ENCODE measurements at regions not wholly inside any gene's neighbourhood (a gene's known extent, or its start where the extent isn't known, plus 50 kb on each side); places are given as distances from the start of the nearest gene placed in this dataset.

DNA sequence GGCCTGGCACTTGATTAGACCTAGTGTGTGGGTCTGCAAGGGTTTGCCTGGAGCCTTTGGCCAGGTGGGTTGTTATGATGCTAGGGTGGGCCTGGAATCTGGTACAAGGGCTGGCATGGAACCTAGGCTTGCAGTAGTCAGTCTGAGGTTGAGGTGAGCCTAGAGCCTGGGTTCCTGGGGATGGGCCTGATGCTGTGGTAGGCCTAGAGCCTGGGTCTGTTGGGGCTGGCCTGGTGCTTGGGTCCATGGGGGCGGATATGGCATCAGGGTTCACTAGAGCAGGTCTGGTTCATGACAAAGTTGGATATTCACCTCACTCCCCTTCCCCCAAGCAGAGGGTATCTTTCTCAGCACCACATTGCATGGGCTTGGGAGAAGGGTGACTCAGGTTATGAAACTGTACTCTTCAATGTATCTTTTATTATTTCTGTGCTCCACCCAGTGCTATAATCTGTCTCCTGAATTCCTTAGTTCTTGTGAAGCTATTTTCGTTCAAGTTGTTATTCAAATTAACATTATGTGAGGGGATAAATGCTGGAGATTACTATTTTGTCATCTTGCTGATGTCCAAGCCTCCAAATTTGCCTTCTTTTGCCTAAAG is 274.4 kb downstream of the NFKBIZ start:
- Histone ChIP-seq H3K4me1 (ENCODE audit: insufficient read depth, low read length) (no peaks in the 10 kb centered on the region), H3K4me3 (ENCODE audit: low read length) (no peak overlapping the region), H3K9ac (ENCODE audit: low read depth, low read length) (no peak overlapping the region)

DNA sequence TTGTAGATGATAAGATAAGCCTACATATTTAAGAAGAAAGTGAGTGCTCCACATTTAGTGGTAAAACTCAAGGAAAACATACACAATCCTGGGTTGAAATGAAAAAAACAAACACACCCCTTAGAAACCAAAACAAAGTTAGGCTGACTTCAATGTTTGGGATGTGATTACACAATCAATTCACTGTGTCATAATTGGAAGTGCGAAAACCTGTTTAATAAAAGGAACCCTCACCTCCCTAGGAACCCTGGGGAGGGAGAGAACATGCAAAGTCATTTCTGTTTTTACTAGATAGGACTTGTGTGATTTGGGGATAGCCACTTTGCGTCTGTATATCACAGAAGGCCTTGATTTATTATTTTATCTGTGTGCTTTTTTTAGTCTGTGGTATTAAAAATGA is 275.0 kb downstream of the NFKBIZ start:
- Histone ChIP-seq H3K27ac (ENCODE audit: low read depth, low read length) (no peak overlapping the region), H3K9me3 (ENCODE audit: insufficient read depth, low read depth, low read length) (0 out of 2 replicates have a peak, but pooled peaks cover 4% of the 10 kb centered on the region), H3K4me3 (ENCODE audit: low read length) (no peak overlapping the region), H3K27me3 (ENCODE audit: insufficient read depth, low read length) (no peaks in the 10 kb centered on the region), H3K4me1 (ENCODE audit: insufficient read depth, low read length) (no peaks in the 10 kb centered on the region), H3K9ac (ENCODE audit: low read depth, low read length) (no peak overlapping the region), H3K36me3 (ENCODE audit: insufficient read depth, low read length) (no peaks in the 10 kb centered on the region)
- WGBS, result 100% methylated on average over 1 of the region's 2 CpGs

More for the DNA sequence above, 274.4 kb downstream of the NFKBIZ start:
- 100% methylated on average over 1 of the region's 2 CpGs for WGBS
- Histone ChIP-seq H3K9me3 (ENCODE audit: insufficient read depth, low read depth, low read length) (0 out of 2 replicates have a peak, but pooled peaks cover 4% of the 10 kb centered on the region), H3K36me3 (ENCODE audit: insufficient read depth, low read length) (no peaks in the 10 kb centered on the region), H3K27me3 (ENCODE audit: insufficient read depth, low read length) (no peaks in the 10 kb centered on the region), H3K27ac (ENCODE audit: low read depth, low read length) (no peak overlapping the region)

DNA sequence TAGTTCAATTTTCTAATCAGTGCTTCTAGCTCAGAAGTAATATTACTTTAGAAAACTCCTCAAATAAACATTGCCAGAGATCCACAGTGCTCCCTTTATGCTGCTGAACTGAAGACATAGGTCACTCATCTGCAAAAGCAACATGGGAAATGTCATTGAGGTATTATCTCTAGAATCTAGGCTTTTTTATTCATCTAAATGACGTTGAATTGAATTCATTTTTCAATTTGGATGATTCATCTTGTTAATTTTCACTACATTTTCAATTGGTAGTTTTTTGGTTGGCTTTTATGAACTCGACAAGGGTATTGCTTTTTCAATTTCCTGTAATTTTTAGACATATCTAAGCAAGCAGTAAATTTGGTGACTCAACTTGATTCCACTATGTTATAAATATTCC is 275.4 kb downstream of the NFKBIZ start:
- no peaks in the 10 kb centered on the region for H3K36me3 ChIP-seq (ENCODE audit: insufficient read depth, low read length)
- H3K9me3 ChIP-seq (ENCODE audit: insufficient read depth, low read depth, low read length), result 0 out of 2 replicates have a peak, but pooled peaks cover 4% of the 10 kb centered on the region
- no CpG with 5 or more reads among the region's 2 CpGs for WGBS
- no peak overlapping the region for H3K9ac ChIP-seq (ENCODE audit: low read depth, low read length)
- no peak overlapping the region for H3K4me3 ChIP-seq (ENCODE audit: low read length)
- no peak overlapping the region for H3K27ac ChIP-seq (ENCODE audit: low read depth, low read length)
- H3K4me1 ChIP-seq (ENCODE audit: insufficient read depth, low read length), result no peaks in the 10 kb centered on the region
- no peaks in the 10 kb centered on the region for H3K27me3 ChIP-seq (ENCODE audit: insufficient read depth, low read length)

DNA sequence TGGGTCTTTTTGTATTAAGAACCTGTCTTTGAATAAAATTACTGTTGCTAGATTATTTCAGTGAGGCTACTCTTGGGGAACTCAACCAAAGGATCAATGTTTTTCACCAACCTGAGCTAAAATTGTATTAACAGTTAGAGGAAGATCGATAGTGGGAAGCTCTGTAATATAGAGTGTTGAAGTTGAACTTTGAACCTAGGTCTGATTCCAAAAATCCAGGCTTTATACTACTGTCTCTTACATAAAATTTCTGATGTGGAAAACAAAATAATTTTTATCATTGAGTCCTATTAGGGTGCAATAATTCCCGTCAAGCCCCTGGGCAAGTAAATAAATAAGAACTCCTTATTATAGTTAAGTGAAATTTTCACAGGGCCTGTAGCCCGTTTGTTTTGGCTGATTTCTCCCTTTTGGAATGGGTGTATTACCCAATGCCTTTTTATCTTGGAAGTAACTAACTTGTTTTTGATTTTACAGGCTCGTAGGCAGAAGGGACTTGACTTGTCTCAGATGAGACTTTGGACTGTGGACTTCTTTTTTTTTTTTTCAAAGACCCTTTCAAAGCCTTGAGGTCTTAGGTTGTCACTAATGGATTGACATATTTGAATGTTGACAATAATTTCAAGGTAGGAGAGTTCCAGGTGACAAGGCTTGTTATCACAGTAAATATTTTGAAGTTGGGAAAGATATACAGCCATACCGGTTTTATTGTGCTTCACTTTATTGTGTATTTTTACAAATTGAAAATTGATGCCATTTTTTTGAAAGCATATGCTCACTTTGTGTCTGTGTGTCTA is 276.1 kb downstream of the NFKBIZ start:
- WGBS, result 89% methylated on average over 3 of the region's 5 CpGs
- H3K27ac ChIP-seq (ENCODE audit: low read depth, low read length), result no peak overlapping the region
- no peak overlapping the region for H3K4me3 ChIP-seq (ENCODE audit: low read length)

DNA sequence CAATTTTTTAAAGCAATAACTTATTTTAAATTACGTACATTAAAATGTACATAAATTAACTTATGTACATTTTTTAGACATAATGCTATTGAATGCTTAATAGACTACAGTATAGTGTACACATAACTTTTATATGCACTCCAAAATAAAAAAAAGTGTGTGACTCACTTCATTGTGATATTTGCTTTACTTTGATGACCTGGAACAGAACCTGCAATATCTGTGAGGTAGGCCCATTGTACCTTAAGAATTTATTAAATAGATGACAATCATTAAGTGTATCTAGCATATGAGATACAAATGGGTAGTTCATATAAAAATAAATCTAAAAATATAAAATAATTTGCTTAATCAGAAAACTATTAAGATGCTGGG is 276.7 kb downstream of the NFKBIZ start:
- H3K36me3 ChIP-seq (ENCODE audit: insufficient read depth, low read length), result no peaks in the 10 kb centered on the region
- H3K4me3 ChIP-seq (ENCODE audit: low read length), result no peak overlapping the region
- WGBS, result no CpG with 5 or more reads among the region's 1 CpG
- no peak overlapping the region for H3K9ac ChIP-seq (ENCODE audit: low read depth, low read length)
- no peaks in the 10 kb centered on the region for H3K27me3 ChIP-seq (ENCODE audit: insufficient read depth, low read length)
- H3K9me3 ChIP-seq (ENCODE audit: insufficient read depth, low read depth, low read length), result 0 out of 2 replicates have a peak, but pooled peaks cover 4% of the 10 kb centered on the region
- H3K4me1 ChIP-seq (ENCODE audit: insufficient read depth, low read length), result no peaks in the 10 kb centered on the region
- H3K27ac ChIP-seq (ENCODE audit: low read depth, low read length), result no peak overlapping the region

More for the DNA sequence above, 276.1 kb downstream of the NFKBIZ start:
- Histone ChIP-seq H3K4me1 (ENCODE audit: insufficient read depth, low read length) (no peaks in the 10 kb centered on the region), H3K27me3 (ENCODE audit: insufficient read depth, low read length) (no peaks in the 10 kb centered on the region), H3K9ac (ENCODE audit: low read depth, low read length) (no peak overlapping the region), H3K9me3 (ENCODE audit: insufficient read depth, low read depth, low read length) (0 out of 2 replicates have a peak, but pooled peaks cover 4% of the 10 kb centered on the region), H3K36me3 (ENCODE audit: insufficient read depth, low read length) (no peaks in the 10 kb centered on the region)

DNA sequence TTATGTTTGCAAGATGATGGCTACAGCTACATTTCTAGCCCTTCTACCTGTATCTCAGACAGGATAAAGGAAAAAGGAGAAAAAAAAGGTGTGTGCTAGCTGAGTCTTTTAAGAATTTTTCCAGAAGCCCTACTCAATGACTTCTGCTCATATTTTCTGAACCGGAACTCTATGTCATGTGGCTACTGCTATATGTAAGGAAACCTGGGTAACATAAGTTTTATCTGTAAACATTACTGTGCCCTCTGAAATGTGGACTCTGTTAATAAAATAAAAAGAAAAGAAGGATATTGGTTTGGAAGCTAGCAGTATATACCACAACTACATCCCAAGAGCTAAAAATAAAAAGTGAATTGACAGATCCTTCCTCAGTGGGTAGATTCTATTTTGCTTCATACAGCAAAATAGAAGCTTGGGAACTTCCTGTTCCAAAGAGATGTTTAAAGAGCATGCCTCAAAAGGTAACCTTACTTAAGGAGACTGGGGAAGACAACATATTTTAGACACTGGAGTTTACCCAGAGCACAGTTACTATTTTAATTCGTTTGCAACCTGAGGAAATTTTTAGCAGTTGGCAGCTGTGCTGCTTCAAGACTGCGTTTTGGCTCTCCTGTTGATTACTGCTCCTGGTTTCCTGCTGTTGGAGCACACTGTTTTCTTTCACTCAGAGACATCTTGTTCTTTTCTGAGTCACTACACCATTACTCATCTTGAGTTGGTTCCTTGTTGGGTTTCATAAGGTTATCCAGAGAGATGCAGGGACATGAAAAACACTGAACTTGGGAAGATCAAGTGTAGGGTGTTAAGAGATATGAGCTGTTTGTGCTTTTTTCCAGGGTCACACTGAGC is 280.7 kb downstream of the NFKBIZ start:
- Histone ChIP-seq H3K9me3 (ENCODE audit: insufficient read depth, low read depth, low read length) (no peaks in the 10 kb centered on the region), H3K36me3 (ENCODE audit: insufficient read depth, low read length) (no peaks in the 10 kb centered on the region), H3K27me3 (ENCODE audit: insufficient read depth, low read length) (no peaks in the 10 kb centered on the region), H3K4me1 (ENCODE audit: insufficient read depth, low read length) (no peaks in the 10 kb centered on the region), H3K27ac (ENCODE audit: low read depth, low read length) (no peak overlapping the region), H3K4me3 (ENCODE audit: low read length) (no peak overlapping the region), H3K9ac (ENCODE audit: low read depth, low read length) (no peak overlapping the region)
- WGBS, result 87% methylated on average over 3 of the region's 3 CpGs

DNA sequence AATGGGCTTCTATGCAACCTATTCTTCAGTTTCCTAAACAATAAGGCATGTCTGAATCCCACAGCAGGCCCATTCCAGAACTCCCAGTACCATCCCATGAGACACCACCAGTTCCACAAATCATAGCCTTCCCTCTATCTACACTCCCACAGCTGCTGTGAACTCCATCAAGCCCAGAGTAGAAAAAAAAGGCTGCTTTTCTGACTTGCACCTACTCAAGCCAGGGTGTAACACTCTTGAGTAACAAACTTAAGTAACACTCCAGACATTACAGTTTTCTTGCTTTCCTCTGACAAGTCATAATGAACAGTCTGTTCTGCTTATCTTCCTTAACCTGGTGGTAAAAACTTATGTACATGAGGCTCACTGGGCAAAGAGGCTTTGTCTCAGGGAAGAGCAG is 283.1 kb downstream of the NFKBIZ start:
- Histone ChIP-seq H3K4me3 (ENCODE audit: low read length) (no peak overlapping the region), H3K27me3 (ENCODE audit: insufficient read depth, low read length) (no peaks in the 10 kb centered on the region), H3K9me3 (ENCODE audit: insufficient read depth, low read depth, low read length) (no peaks in the 10 kb centered on the region), H3K4me1 (ENCODE audit: insufficient read depth, low read length) (no peaks in the 10 kb centered on the region), H3K9ac (ENCODE audit: low read depth, low read length) (no peak overlapping the region), H3K27ac (ENCODE audit: low read depth, low read length) (no peak overlapping the region), H3K36me3 (ENCODE audit: insufficient read depth, low read length) (no peaks in the 10 kb centered on the region)

DNA sequence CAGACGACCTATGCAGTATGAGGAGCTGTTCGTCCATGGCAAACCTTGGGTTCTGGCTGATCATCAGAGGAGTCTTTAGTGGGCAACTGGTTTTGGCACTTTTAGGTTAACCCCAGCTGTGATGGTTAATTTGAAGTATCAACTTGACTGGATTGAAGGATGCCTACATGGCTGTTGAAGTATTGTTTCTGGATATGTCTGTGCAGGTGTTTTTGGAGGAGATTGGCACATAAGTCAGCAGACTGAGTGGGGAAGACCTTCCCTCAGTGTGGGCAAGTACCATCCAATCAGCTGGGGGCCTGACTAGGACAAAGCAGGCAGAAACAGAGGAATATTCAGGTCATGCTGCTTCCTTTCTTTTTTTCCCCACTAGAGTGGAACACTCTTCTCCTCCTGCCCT is 284.1 kb downstream of the NFKBIZ start:
- Histone ChIP-seq H3K27me3 (ENCODE audit: insufficient read depth, low read length) (no peaks in the 10 kb centered on the region), H3K4me3 (ENCODE audit: low read length) (no peak overlapping the region), H3K36me3 (ENCODE audit: insufficient read depth, low read length) (no peaks in the 10 kb centered on the region), H3K4me1 (ENCODE audit: insufficient read depth, low read length) (no peaks in the 10 kb centered on the region), H3K27ac (ENCODE audit: low read depth, low read length) (no peak overlapping the region), H3K9me3 (ENCODE audit: insufficient read depth, low read depth, low read length) (no peaks in the 10 kb centered on the region), H3K9ac (ENCODE audit: low read depth, low read length) (no peak overlapping the region)
- WGBS, result 89% methylated on average over 2 of the region's 2 CpGs

DNA sequence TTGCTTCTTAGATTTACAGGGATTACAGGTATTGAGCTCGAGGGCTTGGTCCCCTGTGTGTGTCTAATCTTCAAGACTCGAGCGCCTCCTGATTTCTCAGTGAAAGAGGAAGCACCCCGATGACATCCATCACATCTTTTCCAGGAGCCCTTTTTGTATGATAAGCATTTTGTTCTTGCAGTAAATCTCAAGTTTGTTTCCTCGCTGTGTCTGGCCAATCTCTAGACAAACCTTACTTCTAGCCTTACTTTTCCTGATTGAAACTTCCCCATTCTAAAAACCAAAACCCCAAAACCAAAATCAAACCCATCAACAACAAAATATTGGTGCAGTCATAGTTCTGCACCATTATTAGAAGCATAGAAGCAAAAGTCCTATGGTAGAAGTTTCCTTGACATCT is 286.0 kb downstream of the NFKBIZ start:
- Histone ChIP-seq H3K4me3 (ENCODE audit: low read length) (no peak overlapping the region), H3K27me3 (ENCODE audit: insufficient read depth, low read length) (no peaks in the 10 kb centered on the region), H3K9ac (ENCODE audit: low read depth, low read length) (no peak overlapping the region), H3K27ac (ENCODE audit: low read depth, low read length) (no peak overlapping the region), H3K9me3 (ENCODE audit: insufficient read depth, low read depth, low read length) (no peaks in the 10 kb centered on the region), H3K4me1 (ENCODE audit: insufficient read depth, low read length) (no peaks in the 10 kb centered on the region), H3K36me3 (ENCODE audit: insufficient read depth, low read length) (no peaks in the 10 kb centered on the region)
- 99% methylated on average over 5 of the region's 5 CpGs for WGBS

DNA sequence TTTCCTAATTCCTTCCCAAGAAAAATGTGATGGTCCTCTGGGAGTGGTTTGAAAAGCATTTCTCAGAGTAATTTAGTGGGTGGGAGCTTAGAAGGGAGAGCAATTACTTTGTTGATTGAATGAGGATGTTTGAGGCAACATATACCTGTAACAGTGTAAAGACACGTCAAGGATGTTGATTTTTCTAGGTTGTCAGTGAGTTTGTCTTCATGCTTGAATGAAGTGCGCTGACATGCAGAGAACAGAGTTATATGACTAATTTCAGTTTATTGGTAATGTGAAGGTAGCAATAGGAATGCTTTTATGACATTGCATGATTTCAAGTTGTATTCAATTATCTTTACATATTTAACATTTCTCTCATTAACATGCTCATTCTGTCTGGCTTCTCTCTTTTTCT is 286.9 kb downstream of the NFKBIZ start:
- no peaks in the 10 kb centered on the region for H3K4me1 ChIP-seq (ENCODE audit: insufficient read depth, low read length)
- no peaks in the 10 kb centered on the region for H3K36me3 ChIP-seq (ENCODE audit: insufficient read depth, low read length)
- no peaks in the 10 kb centered on the region for H3K27me3 ChIP-seq (ENCODE audit: insufficient read depth, low read length)
- H3K9ac ChIP-seq (ENCODE audit: low read depth, low read length), result no peak overlapping the region
- no peak overlapping the region for H3K27ac ChIP-seq (ENCODE audit: low read depth, low read length)
- no peak overlapping the region for H3K4me3 ChIP-seq (ENCODE audit: low read length)
- 90% methylated on average over 2 of the region's 2 CpGs for WGBS
- H3K9me3 ChIP-seq (ENCODE audit: insufficient read depth, low read depth, low read length), result no peaks in the 10 kb centered on the region

DNA sequence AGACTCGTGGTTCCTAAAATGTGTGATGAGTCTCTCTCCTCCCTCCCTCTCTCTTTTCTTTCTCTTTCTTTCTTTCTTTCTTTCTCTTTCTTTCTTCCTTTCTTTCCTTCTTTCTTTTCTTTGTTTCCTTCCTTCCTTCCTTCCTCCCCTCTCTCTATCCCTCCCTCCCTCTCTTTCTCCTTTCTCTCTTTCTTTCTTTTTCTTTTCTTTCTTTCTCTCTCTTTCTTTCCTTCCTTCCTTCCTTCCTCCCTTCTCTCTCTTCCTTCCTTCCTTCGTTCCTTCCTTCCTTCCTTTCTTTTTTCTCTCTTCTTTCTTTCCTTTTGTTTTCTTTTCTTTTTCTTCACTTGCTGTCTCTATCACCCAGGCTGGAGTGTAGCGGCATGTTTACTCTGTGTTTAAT is 290.8 kb downstream of the NFKBIZ start:
- H3K27ac ChIP-seq (ENCODE audit: low read depth, low read length), result no peak overlapping the region
- no peak overlapping the region for H3K9ac ChIP-seq (ENCODE audit: low read depth, low read length)
- 88% methylated on average over 3 of the region's 3 CpGs for WGBS
- H3K27me3 ChIP-seq (ENCODE audit: insufficient read depth, low read length), result no peaks in the 10 kb centered on the region
- no peak overlapping the region for H3K4me3 ChIP-seq (ENCODE audit: low read length)
- no peaks in the 10 kb centered on the region for H3K4me1 ChIP-seq (ENCODE audit: insufficient read depth, low read length)
- no peaks in the 10 kb centered on the region for H3K36me3 ChIP-seq (ENCODE audit: insufficient read depth, low read length)
- no peaks in the 10 kb centered on the region for H3K9me3 ChIP-seq (ENCODE audit: insufficient read depth, low read depth, low read length)
